HL-60 (cell line): ENCODE measurements at regions not wholly inside any gene's neighbourhood (a gene's known extent, or its start where the extent isn't known, plus 50 kb on each side); places are given as distances from the start of the nearest gene placed in this dataset.

ENCODE experiments used
- CTCF ChIP-seq: IDR thresholded peaks from one replicate; pipeline ENCODE4 v1.5.1; 2011; ENCODE audit warnings: low read length, control low read depth, inconsistent platforms; ENCODE audit not compliant: insufficient read depth
- POLR2AphosphoS5 ChIP-seq: IDR thresholded peaks from 2 replicates; pipeline ENCODE4 v1.6.1; 2012; ENCODE audit warnings: low read depth

DNA sequence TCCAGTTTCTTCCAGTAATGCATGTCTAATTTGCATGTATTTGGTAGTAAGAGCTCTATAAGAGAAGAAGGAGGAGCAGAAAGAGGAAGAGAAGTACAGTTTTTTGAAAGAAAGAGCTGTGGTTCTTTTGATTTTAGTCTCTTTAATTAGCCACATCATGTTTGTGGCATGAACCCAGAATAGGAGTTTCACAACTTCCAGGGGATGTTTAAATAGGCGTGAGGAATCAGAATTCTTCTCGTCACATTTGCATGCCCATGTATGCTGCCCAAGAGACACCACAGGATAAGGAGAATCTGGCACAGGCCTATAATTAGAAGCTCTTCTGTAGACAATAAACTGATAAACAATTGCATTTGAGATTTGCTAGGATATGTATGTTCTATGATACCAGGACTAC, 78.7 kb downstream of the GAS1 start:
- TF ChIP-seq CTCF (no peak), POLR2AphosphoS5 (no peak)
